Cardiac muscle cell (in vitro differentiated cells and primary cell): ENCODE measurements at regions not wholly inside any gene's neighbourhood (a gene's known extent, or its start where the extent isn't known, plus 50 kb on each side); places are given as distances from the start of the nearest gene placed in this dataset.

ENCODE experiments used
- DNase-seq, 2 donors: peaks; one replicate each; pipeline versions ENCODE4 v3.0.0 to v3.0.0-alpha.2; 2010 to 2017; ENCODE audit warnings: low read depth in 1 of 2, low spot score in 1 of 2
- H3K27ac ChIP-seq: fragments of 200-600 bp; sonication (generic); 2 replicates; pipeline ENCODE4 v1.5.1; 2016
- H3K27me3 ChIP-seq: fragments of 200-600 bp; sonication (generic); 2 replicates; pipeline ENCODE4 v1.6.0; 2016; ENCODE audit warnings: control low read depth
- H3K36me3 ChIP-seq: fragments of 200-600 bp; sonication (generic); 2 replicates; pipeline ENCODE4 v1.5.1; 2016; ENCODE audit warnings: control low read depth
- H3K4me1 ChIP-seq: fragments of 200-600 bp; sonication (generic); 2 replicates; pipeline ENCODE4 v1.8.1; 2017; ENCODE audit warnings: low read depth, mild to moderate bottlenecking, mixed run types
- H3K4me3 ChIP-seq: fragments of 200-600 bp; sonication (generic); 2 replicates; pipeline ENCODE4 v1.5.1; 2016; ENCODE audit warnings: mild to moderate bottlenecking
- H3K9me3 ChIP-seq: fragments of 200-600 bp; sonication (generic); 2 replicates; pipeline ENCODE4 v1.5.1; 2017; ENCODE audit warnings: low read depth, mild to moderate bottlenecking, control low read depth
- TF ChIP-seq, protein P1 (sequence below): IDR thresholded peaks from 2 replicates; pipeline ENCODE4 v1.5.1; 2012; ENCODE audit warnings: low read depth, mild to moderate bottlenecking, low read length

DNA sequence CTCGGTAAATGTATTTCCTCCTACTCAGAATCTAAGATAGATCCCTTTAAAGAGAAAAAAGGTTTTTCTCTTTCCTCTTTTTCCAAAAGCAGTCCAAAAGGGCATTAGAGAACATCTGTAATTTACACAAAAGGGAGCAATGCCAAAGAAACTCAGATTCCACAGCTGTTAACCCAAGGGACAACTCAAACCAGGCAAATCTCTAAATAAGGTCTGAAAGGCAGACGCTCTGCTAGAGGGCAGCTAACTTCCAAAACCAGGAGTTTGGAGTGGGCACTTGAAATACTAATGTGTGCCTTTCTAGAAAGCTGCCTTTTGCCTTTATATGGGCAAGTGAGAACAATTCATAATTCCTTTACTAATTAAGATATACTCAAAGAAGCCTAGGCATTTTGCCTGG is 435.7 kb downstream of the ZFHX3 start:
- H3K27ac ChIP-seq, result no peak overlapping the region
- DNase-seq, result peak; percentile 33 to 53
- no peak overlapping the region for H3K4me3 ChIP-seq
- no peaks in the 10 kb centered on the region for H3K9me3 ChIP-seq
- TF ChIP-seq, protein P1, sequence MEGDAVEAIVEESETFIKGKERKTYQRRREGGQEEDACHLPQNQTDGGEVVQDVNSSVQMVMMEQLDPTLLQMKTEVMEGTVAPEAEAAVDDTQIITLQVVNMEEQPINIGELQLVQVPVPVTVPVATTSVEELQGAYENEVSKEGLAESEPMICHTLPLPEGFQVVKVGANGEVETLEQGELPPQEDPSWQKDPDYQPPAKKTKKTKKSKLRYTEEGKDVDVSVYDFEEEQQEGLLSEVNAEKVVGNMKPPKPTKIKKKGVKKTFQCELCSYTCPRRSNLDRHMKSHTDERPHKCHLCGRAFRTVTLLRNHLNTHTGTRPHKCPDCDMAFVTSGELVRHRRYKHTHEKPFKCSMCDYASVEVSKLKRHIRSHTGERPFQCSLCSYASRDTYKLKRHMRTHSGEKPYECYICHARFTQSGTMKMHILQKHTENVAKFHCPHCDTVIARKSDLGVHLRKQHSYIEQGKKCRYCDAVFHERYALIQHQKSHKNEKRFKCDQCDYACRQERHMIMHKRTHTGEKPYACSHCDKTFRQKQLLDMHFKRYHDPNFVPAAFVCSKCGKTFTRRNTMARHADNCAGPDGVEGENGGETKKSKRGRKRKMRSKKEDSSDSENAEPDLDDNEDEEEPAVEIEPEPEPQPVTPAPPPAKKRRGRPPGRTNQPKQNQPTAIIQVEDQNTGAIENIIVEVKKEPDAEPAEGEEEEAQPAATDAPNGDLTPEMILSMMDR, result no peak
- no peaks in the 10 kb centered on the region for H3K36me3 ChIP-seq
- H3K4me1 ChIP-seq, result peaks cover 2% of the 10 kb centered on the region
- H3K27me3 ChIP-seq, result no peaks in the 10 kb centered on the region

DNA sequence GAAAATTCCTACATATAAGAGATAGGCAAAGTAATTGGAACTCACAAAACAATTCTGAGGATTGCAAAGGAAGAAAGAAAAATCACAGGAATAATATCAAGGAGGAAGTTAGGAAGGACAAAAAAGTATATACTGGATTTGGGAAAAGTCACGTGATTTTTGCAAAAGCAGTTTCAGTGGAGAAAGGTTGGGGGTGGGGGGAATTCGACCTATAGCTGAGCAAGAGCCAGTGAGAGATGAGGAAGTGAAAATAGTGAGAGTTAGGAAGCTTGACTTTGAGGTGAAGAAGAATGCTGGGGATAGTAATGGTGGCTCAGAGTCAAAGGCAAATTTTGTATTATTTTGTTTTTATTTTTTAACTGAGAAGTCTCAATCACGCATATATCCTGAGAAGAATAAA is 438.0 kb upstream of the PMFBP1 start:
- DNase-seq, result no peak
- Histone ChIP-seq H3K27me3 (no peaks in the 10 kb centered on the region), H3K4me3 (no peak overlapping the region), H3K9me3 (no peaks in the 10 kb centered on the region), H3K27ac (peak overlapping the region; percentile 17), H3K36me3 (no peaks in the 10 kb centered on the region), H3K4me1 (peaks cover 2% of the 10 kb centered on the region)
- TF ChIP-seq, protein P1, result no peak

DNA sequence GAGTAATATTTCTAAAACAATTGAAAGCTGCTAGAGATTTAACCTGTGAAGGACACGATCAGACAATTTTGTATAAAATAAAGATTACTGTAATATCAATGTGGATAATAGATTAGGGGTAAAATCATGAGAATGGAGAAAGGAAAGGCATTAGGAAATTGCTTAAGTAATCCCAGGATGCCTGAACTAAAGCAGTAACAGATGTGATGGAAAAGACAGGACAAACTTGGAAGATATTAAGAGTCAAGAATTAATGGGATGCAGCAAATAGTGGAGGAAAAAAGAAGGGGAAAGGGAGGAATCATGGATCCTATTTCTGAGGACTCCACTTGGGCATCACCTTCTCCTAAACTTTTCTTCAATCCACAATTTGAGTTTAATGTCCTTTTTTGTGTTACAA is 437.1 kb upstream of the PMFBP1 start:
- H3K27ac ChIP-seq, result peak overlapping the region; percentile 17
- no peak for DNase-seq
- no peaks in the 10 kb centered on the region for H3K9me3 ChIP-seq
- H3K4me1 ChIP-seq, result peaks cover 2% of the 10 kb centered on the region
- H3K27me3 ChIP-seq, result no peaks in the 10 kb centered on the region
- TF ChIP-seq, protein P1, result no peak
- H3K36me3 ChIP-seq, result no peaks in the 10 kb centered on the region
- no peak overlapping the region for H3K4me3 ChIP-seq

DNA sequence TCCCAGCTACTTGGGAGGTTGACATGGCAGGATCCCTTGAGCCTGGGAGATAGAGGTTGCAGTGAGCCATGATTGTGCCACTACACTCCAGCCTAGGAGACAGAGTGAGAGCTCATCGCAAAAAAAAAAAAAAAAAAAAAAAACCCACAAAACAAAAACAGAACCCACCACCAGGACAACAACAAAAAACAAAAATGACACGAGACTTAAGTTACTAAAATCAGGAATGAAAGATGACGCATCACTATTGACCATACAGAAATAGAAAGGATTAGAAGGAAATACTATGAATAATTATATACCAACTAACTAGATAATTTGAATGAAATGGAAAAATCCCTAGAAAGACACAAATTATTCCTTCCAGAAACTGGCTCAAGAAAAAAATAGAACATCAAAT is 432.4 kb upstream of the PMFBP1 start:
- no peaks in the 10 kb centered on the region for H3K36me3 ChIP-seq
- DNase-seq, result no peak
- H3K27ac ChIP-seq, result no peak overlapping the region
- no peaks in the 10 kb centered on the region for H3K4me1 ChIP-seq
- H3K9me3 ChIP-seq, result no peaks in the 10 kb centered on the region
- H3K27me3 ChIP-seq, result no peaks in the 10 kb centered on the region
- TF ChIP-seq, protein P1, result no peak
- no peak overlapping the region for H3K4me3 ChIP-seq

DNA sequence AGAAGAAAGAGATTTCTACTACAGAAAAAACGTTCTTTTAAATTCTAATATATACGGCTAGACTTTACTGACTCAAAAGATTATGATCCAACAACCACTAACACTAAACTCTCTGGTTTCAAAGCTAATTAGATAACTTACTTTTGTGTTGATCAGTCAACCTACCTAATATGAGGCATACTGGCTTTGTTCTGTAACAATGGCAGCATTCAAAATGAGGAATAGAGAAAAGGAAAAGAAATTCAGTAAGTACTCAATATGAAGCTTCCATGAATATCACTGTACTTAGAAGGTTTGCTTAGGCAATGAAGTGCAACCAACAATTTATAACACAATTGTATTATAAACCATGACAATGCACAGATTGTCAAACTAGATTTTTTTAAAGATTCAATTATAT is 430.5 kb upstream of the PMFBP1 start:
- DNase-seq, result no peak
- no peaks in the 10 kb centered on the region for H3K36me3 ChIP-seq
- TF ChIP-seq, protein P1, result no peak
- H3K27ac ChIP-seq, result no peak overlapping the region
- no peaks in the 10 kb centered on the region for H3K9me3 ChIP-seq
- no peaks in the 10 kb centered on the region for H3K27me3 ChIP-seq
- H3K4me1 ChIP-seq, result no peaks in the 10 kb centered on the region
- H3K4me3 ChIP-seq, result no peak overlapping the region

DNA sequence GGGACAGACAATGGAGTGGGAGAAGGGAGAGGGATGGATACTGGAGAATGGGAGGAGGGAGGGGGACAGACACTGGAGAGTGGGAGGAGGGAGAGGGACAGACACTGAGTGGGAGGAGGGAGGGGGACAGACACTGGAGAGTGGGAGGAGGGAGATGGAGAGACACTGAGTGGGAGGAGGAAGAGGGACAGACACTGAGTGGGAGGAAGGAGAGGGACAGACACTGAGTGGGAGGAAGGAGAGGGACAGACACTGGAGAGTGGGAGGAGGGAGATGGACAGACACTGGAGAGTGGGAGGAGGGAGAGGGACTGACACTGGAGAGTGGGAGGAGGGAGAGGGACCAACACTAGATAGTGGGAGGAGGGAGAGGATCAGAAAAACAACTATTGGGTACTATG is 426.7 kb upstream of the PMFBP1 start:
- TF ChIP-seq, protein P1, result no peak
- DNase-seq, result no peak
- Histone ChIP-seq H3K27ac (no peak overlapping the region), H3K36me3 (no peaks in the 10 kb centered on the region), H3K4me3 (no peak overlapping the region), H3K9me3 (no peaks in the 10 kb centered on the region), H3K27me3 (no peaks in the 10 kb centered on the region), H3K4me1 (no peaks in the 10 kb centered on the region)
